BE2C (cell line): ENCODE measurements at regions not wholly inside any gene's neighbourhood (a gene's known extent, or its start where the extent isn't known, plus 50 kb on each side); places are given as distances from the start of the nearest gene placed in this dataset.

ENCODE experiments used
- DNase-seq: peaks from one replicate; pipeline ENCODE4 v3.0.0-alpha.2; 2020
- H3K27me3 ChIP-seq: fragments of 250-450 bp; sonication (Bioruptor Pico); 2 replicates; pipeline ENCODE4 v1.5.1; 2020; ENCODE audit warnings: mild to moderate bottlenecking
- H3K36me3 ChIP-seq: fragments of 250-450 bp; sonication (Bioruptor Pico); 2 replicates; pipeline ENCODE4 v1.5.1; 2020; ENCODE audit warnings: mild to moderate bottlenecking
- H3K4me1 ChIP-seq: fragments of 250-450 bp; sonication (Bioruptor Pico); 2 replicates; pipeline ENCODE4 v1.5.1; 2020
- H3K4me3 ChIP-seq: 2 replicates; pipeline ENCODE4 v1.5.1; 2011; ENCODE audit warnings: low read depth, low read length
- H3K9me3 ChIP-seq: fragments of 250-450 bp; sonication (Bioruptor Pico); 2 replicates; pipeline ENCODE4 v1.5.1; 2020
- CTCF ChIP-seq: IDR thresholded peaks from 2 replicates; pipeline ENCODE4 v1.5.1; 2012; ENCODE audit warnings: mild to moderate bottlenecking, low read depth, low read length

- DNase-seq = no peak
- no peak overlapping the region for H3K4me3 ChIP-seq
- peaks cover 8% of the 10 kb centered on the region for H3K4me1 ChIP-seq
- H3K27me3 ChIP-seq = no peaks in the 10 kb centered on the region
- no peak for TF ChIP-seq CTCF
- no peaks in the 10 kb centered on the region for H3K36me3 ChIP-seq
- peaks cover 6% of the 10 kb centered on the region; the same call in 1 of the 2 replicates for H3K9me3 ChIP-seq
These were observed 77.2 kb upstream of the CD180 start for GRCh38 chr5:67273689-67274356.

GRCh38 chr5:67272453-67273130 lies 76.0 kb upstream of the CD180 start:
- Histone ChIP-seq H3K9me3 (no peaks in the 10 kb centered on the region), H3K36me3 (no peaks in the 10 kb centered on the region), H3K4me3 (no peak overlapping the region), H3K27me3 (no peaks in the 10 kb centered on the region), H3K4me1 (peaks cover 13% of the 10 kb centered on the region)
- TF ChIP-seq CTCF = no peak
- peak; percentile 13 for DNase-seq

GRCh38 chr5:67268231-67269021 lies 71.8 kb upstream of the CD180 start:
- peak; percentile 83 for DNase-seq
- H3K9me3 ChIP-seq = no peaks in the 10 kb centered on the region
- H3K4me1 ChIP-seq = peaks cover 21% of the 10 kb centered on the region
- peak overlapping the region; percentile 32 for H3K4me3 ChIP-seq
- H3K36me3 ChIP-seq = no peaks in the 10 kb centered on the region
- no peaks in the 10 kb centered on the region for H3K27me3 ChIP-seq
- no peak for TF ChIP-seq CTCF

GRCh38 chr5:67267512-67268216 lies 71.1 kb upstream of the CD180 start:
- Histone ChIP-seq H3K36me3 (no peaks in the 10 kb centered on the region), H3K9me3 (no peaks in the 10 kb centered on the region), H3K4me1 (peaks cover 21% of the 10 kb centered on the region), H3K27me3 (no peaks in the 10 kb centered on the region), H3K4me3 (no peak overlapping the region)
- peak; percentile 9 for DNase-seq
- TF ChIP-seq CTCF = no peak

- TF ChIP-seq CTCF = no peak
- Histone ChIP-seq H3K4me3 (no peak overlapping the region), H3K36me3 (no peaks in the 10 kb centered on the region), H3K4me1 (peaks cover 21% of the 10 kb centered on the region), H3K27me3 (no peaks in the 10 kb centered on the region), H3K9me3 (no peaks in the 10 kb centered on the region)
- DNase-seq = no peak
These were observed 70.2 kb upstream of the CD180 start for GRCh38 chr5:67266654-67267350.
